Tongue (tissue), 1 donor: ENCODE measurements at regions not wholly inside any gene's neighbourhood (a gene's known extent, or its start where the extent isn't known, plus 50 kb on each side); places are given as distances from the start of the nearest gene placed in this dataset.

Experiments used
- DNase-seq: peaks from one replicate; pipeline ENCODE4 v3.0.0-alpha.2; 2015

GRCh38 chr3:135473449-135473848, 492.1 kb upstream of the PPP2R3A start:
- DNase-seq = no peak

DNA sequence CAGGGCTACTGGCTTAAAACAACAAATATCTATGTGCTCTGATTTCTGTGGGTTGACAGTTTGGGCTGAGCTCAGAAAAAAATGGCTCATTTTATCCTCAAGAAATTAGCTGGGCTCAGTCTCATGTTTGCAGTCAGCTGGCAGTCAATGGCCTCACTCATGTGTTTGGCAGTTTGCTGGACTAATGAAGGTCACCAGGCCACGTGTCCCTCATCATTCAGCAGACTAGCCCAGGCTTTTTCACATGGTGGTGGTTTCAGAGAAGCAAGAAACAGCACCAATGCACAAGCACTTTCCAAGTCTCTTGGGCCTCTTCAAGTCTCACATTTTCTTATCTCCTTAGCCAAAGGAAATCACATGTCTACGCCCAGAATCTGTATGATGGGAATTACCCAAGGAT, 478.3 kb upstream of the PPP2R3A start:
- no peak for DNase-seq

- no peak for DNase-seq
Observed at GRCh38 chr3:135490219-135490915, 475.2 kb upstream of the PPP2R3A start.

GRCh38 chr3:135491491-135492205, 473.9 kb upstream of the PPP2R3A start:
- DNase-seq = no peak

DNA sequence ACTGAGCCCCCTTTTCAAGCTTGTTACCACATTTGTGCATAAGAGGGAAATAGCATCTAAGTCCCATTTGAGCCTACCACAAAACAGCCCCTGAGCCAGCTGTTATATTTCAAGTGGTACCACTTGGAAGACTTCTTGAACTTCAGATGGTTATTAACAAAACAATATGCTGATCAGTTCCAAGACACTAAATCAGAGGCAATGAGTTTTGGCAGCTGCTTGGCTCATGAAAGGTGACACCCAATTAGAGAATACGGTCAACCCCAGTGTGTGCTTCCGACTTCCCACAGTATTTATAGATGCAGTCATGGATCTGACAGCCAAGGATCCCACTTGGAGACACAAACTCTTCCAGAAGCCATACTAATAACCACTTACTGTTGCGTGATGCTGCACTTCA, 469.6 kb upstream of the PPP2R3A start:
- DNase-seq = peak; percentile 68

DNA sequence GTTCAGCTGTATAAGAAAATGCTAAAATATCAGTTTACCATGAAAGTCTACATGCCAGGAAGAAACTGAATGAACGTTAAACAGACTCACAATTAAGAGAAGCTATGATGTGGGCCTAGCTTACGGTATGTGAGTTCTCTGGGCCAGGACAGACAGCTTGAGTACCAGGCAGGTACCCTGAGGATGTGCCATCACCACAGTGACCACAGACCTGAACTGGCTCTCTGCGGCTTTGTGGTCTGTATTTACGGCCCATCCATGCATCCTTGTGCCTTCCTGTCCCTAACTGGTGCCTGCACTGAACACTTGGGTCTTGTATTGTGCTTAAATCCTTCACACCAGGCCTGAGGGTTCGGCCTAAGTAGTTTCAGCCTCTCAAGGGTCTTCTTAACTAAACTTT, 467.5 kb upstream of the PPP2R3A start:
- no peak for DNase-seq

DNA sequence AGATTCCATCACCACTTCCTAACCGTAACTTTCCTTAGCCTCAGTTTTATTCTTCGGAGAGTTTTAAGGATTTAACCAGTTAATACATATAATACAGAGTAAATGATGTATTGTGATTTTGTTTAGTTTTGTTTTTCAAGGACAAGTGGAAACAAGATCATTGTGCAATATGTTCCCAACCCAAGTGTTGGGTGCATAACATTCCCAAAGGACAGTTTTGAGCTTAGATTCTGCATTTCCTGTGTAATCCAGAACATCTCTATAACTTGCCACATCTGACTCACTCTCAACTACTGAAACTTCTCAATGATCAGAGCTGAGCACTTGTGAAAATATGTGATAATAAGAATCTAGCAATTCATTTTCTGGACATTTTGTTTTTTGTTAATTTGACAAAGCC, 466.1 kb upstream of the PPP2R3A start:
- DNase-seq = no peak

DNA sequence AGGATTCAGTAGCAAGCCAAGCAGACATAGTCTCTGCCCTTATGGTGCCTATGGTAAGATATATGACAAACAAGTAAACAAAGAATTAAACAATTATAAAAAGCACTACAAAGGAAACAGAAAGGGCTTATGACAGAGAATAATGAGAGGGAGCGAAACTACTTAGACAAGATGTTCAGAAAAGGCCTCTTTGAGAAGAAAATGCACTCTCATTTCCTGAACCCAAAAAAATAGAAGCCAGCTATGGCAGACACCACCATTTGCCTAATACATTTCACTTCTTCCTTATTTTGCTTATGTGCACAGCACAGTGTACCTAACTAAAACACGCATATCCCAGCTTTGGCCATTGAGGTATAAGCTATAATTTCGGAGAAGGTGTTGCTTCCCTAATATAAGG, 465.5 kb upstream of the PPP2R3A start:
- no peak for DNase-seq

DNA sequence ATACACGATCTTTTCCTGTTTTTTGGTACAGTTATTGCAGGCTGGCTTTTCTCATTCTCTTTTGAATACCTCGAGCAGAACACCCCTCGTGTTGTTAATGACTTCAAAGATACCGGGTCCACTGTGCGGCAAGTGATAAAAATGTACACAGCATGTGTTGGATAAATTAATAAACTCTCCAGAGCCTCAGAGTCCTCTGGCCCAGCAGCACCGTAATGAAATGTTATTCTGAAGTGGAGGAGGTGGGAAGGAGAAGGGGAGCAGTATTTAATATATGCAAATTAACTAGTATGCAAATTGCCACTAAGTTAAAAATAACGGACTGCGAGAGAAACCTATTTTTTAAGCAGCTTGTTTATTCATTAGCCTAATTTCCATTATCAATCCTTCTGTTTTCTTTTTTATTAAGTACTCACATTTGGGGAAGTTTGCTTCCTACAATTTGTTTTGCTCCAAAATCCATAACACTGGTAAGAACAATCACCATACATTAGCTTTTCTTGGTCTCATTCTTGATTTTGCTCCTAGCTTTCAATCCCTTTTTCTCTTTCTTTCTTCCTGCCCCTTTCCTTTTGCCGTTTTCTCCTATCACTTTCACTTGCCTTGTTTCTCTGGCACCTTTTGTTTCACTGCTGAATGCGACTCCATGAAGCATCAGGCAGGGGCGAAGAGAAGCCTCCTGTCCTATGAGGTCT, 462.3 kb upstream of the PPP2R3A start:
- DNase-seq = no peak

GRCh38 chr3:135503760-135504686, 461.5 kb upstream of the PPP2R3A start:
- peak; percentile 88 for DNase-seq

- no peak for DNase-seq
Observed at GRCh38 chr3:135513106-135514059, 452.1 kb upstream of the PPP2R3A start.

DNA sequence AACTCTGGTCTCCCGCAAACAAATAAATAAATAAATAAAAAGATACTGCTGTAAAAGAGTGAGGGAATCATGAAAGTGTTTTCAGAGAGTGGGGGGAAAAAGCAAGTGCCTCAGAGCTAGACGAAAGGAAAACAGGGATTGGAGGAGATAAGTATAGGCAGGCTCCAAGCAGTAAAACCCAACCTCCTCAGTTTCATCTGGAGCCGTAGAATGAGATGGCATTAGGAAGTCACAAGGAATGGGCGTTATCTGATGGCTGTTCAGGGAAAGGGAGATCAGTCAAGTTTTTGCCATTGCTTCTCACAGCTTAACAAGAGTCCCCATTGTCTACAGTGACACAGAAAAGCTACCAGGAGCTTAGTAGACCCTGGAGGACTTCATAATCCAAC, 451.5 kb upstream of the PPP2R3A start:
- no peak for DNase-seq

- DNase-seq = no peak
Observed at GRCh38 chr3:135516143-135516542, 449.4 kb upstream of the PPP2R3A start.

GRCh38 chr3:135528413-135529015, 437.0 kb upstream of the PPP2R3A start:
- DNase-seq = peak; percentile 76

- DNase-seq = no peak
Observed at GRCh38 chr3:135532021-135532420, 433.5 kb upstream of the PPP2R3A start.

DNA sequence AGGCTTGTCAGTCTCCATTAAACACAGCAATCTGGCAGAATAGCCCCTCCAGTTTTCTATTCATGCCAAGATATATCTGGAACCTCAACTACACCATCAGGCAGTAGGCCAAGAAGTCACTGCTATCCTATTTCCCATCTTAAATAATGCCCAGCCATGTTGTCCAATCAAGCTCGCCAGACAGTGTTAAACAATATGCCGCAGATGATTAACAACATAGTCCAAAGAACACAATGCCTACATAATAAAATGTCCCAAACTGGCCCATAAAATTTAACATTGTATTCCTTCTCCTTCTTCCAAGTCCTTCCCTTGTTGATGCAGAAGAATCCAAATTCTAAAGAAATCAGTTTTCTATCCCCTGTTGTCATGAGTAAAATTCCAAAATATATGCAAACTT, 427.4 kb upstream of the PPP2R3A start:
- DNase-seq = no peak

GRCh38 chr3:135539351-135539750, 426.2 kb upstream of the PPP2R3A start:
- DNase-seq = no peak

- DNase-seq = no peak
Observed at GRCh38 chr3:135539854-135540253, 425.7 kb upstream of the PPP2R3A start.

GRCh38 chr3:135549928-135550494, 415.5 kb upstream of the PPP2R3A start:
- no peak for DNase-seq

DNA sequence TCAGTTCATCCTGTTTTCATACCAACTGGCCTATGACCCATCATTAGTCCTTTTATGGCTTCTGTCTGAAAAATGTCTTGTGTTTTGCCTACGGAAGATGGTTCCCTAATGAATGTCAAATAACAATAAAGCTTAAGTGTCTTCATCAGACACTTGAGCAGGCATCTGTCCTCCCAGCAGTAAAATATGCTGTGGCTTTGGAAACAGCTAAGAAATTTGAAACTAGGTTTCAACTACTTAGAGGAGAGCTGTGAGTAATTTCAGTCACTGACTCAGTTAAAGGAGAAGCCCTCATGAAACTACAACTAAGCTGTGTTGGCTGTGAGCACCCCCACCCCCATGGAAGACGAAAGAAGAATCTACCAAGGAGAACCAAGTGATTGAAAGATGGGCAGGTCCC, 409.4 kb upstream of the PPP2R3A start:
- no peak for DNase-seq
